Skeletal muscle tissue (tissue), 3 donors: ENCODE measurements at regions not wholly inside any gene's neighbourhood (a gene's known extent, or its start where the extent isn't known, plus 50 kb on each side); places are given as distances from the start of the nearest gene placed in this dataset.
"Not testable (repeated sequence)": the region's sequence is repeated elsewhere in the genome, so short reads cannot be mapped to it uniquely, and the experiment has no call there.

Source experiments
- H3K27ac ChIP-seq: one replicate; pipeline ENCODE4 v1.7.0; 2013; ENCODE audit warnings: mild to moderate bottlenecking, low read depth, low read length, inconsistent platforms
- H3K27me3 ChIP-seq, 3 donors: one replicate each; pipeline ENCODE4 v1.7.0; 2013; ENCODE audit warnings: low read length in 3 of 3; ENCODE audit not compliant: control insufficient read depth in 3 of 3, insufficient read depth in 3 of 3
- H3K36me3 ChIP-seq, 3 donors: one replicate each; pipeline ENCODE4 v1.7.0; 2013; ENCODE audit warnings: low read length in 3 of 3; ENCODE audit not compliant: control insufficient read depth in 3 of 3, insufficient read depth in 3 of 3
- H3K4me1 ChIP-seq, 3 donors: one replicate each; pipeline ENCODE4 v1.7.0; 2013; ENCODE audit warnings: low read length in 3 of 3, mild to moderate bottlenecking in 3 of 3; ENCODE audit not compliant: control insufficient read depth in 3 of 3, insufficient read depth in 3 of 3
- H3K4me3 ChIP-seq, 3 donors: one replicate each; pipeline ENCODE4 v1.7.0; 2013; ENCODE audit warnings: low read length in 3 of 3
- H3K9ac ChIP-seq, 3 donors: one replicate each; pipeline ENCODE4 v1.7.0; 2013; ENCODE audit warnings: low read length in 3 of 3, mild to moderate bottlenecking in 3 of 3, moderate library complexity in 2 of 3, low read depth in 1 of 3
- H3K9me3 ChIP-seq, 3 donors: one replicate each; pipeline ENCODE4 v1.7.0; 2013; ENCODE audit warnings: low read length in 3 of 3; ENCODE audit not compliant: control insufficient read depth in 3 of 3
- donor health status: Osteomylitis.

DNA sequence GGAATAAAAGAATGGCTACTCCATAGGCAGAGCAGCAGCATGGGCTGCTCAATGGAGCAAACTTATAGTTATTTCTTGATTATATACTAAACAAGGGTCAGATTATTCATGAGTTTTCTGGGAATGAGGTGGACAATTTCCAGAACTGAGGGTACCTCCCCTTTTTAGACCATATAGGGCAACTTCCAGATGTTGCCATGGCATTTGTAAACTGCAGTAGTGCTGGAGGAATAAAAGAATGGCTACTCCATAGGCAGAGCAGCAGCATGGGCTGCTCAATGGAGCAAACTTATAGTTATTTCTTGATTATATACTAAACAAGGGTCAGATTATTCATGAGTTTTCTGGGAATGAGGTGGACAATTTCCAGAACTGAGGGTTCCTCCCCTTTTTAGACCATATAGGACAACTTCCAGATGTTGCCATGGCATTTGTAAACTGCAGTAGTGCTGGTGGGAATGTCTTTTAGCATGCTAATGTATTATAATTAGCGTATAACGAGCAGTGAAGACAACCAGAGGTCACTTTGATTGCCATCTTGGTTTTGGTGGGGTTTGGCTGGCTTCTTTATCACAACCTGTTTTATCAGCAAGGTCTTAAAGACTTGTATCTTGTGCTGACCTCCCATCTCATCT lies 364.6 kb upstream of the RGS6 start:
- H3K27ac ChIP-seq, H3K4me1 ChIP-seq, H3K4me3 ChIP-seq, H3K9ac ChIP-seq, H3K36me3 ChIP-seq, H3K9me3 ChIP-seq, H3K27me3 ChIP-seq: not testable (repeated sequence)

DNA sequence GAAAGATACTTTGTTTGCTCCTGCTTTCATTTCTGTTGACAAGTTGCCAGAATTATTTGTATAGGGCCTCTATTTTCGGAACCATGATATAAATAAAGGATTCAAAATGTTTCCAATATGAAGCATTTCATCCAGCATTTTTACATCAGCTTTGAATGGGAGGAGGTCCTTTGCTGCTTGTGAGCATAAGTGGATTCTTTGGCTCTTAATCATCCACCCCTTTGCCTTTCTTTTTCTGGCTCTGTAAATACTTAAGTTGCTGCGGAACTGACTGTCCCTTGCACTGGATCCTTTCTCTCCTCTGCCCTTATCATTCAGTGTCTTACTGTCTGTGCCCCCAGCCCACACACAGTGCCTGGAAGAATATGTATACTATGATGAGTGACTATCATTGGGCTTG lies 357.3 kb upstream of the RGS6 start:
- Histone ChIP-seq H3K27me3 (no peaks in the 10 kb centered on the region), H3K27ac (no peak overlapping the region), H3K4me1 (no peaks in the 10 kb centered on the region), H3K9ac (no peak overlapping the region), H3K9me3 (no peaks in the 10 kb centered on the region), H3K4me3 (no peak overlapping the region), H3K36me3 (no peaks in the 10 kb centered on the region)

DNA sequence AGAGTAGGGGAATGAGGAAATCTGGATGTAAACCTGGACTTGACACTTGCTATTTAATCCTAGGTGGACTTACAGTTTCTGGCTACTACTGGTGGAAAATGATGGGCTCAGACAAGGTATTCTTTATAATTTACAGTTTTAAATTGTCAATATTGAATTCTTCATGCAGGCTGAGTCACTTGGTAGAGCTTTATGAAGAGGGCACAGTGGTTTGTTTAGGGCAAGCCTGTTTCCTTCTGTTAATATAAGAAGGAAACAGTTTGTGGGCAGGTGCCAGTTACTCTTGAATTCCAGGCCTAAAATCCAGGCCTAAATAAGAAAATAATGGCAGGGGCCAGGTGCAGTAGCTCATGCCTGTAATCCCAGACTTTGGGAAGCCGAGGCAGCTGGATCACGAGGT lies 355.8 kb upstream of the RGS6 start:
- Histone ChIP-seq H3K27me3 (no peaks in the 10 kb centered on the region), H3K36me3 (no peaks in the 10 kb centered on the region), H3K27ac (no peak overlapping the region), H3K4me1 (no peaks in the 10 kb centered on the region), H3K9ac (no peak overlapping the region), H3K4me3 (no peak overlapping the region), H3K9me3 (no peaks in the 10 kb centered on the region)

GRCh38 chr14:71579331-71579730 lies 352.9 kb upstream of the RGS6 start:
- Histone ChIP-seq H3K4me1 (no peaks in the 10 kb centered on the region), H3K9ac (no peak overlapping the region), H3K27ac (no peak overlapping the region), H3K36me3 (no peaks in the 10 kb centered on the region), H3K27me3 (no peaks in the 10 kb centered on the region), H3K9me3 (no peaks in the 10 kb centered on the region), H3K4me3 (no peak overlapping the region)

- Histone ChIP-seq H3K4me1 (peaks cover 0 to 4% (median 0%) of the 10 kb centered on the region in 3 donors), H3K27ac (no peak overlapping the region), H3K4me3 (no peak overlapping the region), H3K9me3 (no peaks in the 10 kb centered on the region), H3K27me3 (no peaks in the 10 kb centered on the region), H3K36me3 (no peaks in the 10 kb centered on the region), H3K9ac (no peak overlapping the region)
Measured at GRCh38 chr14:71582705-71583104, 349.5 kb upstream of the RGS6 start.

DNA sequence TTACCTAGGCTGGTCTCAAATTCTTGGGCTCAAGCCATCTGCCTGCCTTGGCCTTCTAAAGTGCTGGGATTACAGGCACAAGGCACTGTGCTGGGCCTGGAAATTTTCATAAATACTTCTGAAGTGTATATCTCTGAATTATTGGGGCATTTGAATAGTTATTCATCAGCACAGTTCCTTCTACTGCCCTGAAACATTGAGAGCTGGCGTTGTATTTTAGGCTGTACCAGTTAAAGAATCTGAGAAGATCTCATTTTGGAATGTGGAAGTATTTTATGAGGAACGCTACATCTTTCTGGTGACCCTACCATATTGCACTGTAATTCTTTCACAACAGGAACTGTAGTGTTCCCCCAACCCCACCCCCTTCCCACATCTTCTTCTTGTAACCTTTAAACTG lies 349.0 kb upstream of the RGS6 start:
- peaks cover 0 to 4% (median 0%) of the 10 kb centered on the region in 3 donors for H3K4me1 ChIP-seq
- no peaks in the 10 kb centered on the region for H3K36me3 ChIP-seq
- H3K9me3 ChIP-seq, result no peaks in the 10 kb centered on the region
- H3K4me3 ChIP-seq, result no peak overlapping the region
- no peak overlapping the region for H3K27ac ChIP-seq
- H3K27me3 ChIP-seq, result no peaks in the 10 kb centered on the region
- H3K9ac ChIP-seq, result no peak overlapping the region

- Histone ChIP-seq H3K4me1 (peaks cover 0 to 4% (median 0%) of the 10 kb centered on the region in 3 donors), H3K36me3 (no peaks in the 10 kb centered on the region), H3K27ac (no peak overlapping the region), H3K27me3 (no peaks in the 10 kb centered on the region), H3K4me3 (no peak overlapping the region), H3K9ac (no peak overlapping the region), H3K9me3 (no peaks in the 10 kb centered on the region)
Measured at GRCh38 chr14:71583705-71584104, 348.5 kb upstream of the RGS6 start.

- H3K9me3 ChIP-seq, result no peaks in the 10 kb centered on the region
- H3K4me3 ChIP-seq, result no peak overlapping the region
- no peak overlapping the region for H3K9ac ChIP-seq
- no peaks in the 10 kb centered on the region for H3K36me3 ChIP-seq
- H3K27me3 ChIP-seq, result no peaks in the 10 kb centered on the region
- peaks cover 0 to 4% (median 0%) of the 10 kb centered on the region in 3 donors for H3K4me1 ChIP-seq
- no peak overlapping the region for H3K27ac ChIP-seq
Measured at GRCh38 chr14:71585361-71585760, 346.9 kb upstream of the RGS6 start.

GRCh38 chr14:71586131-71586897 lies 345.9 kb upstream of the RGS6 start:
- Histone ChIP-seq H3K9ac (no peak overlapping the region), H3K36me3 (no peaks in the 10 kb centered on the region), H3K27ac (no peak overlapping the region)

GRCh38 chr14:71588028-71588427 lies 344.2 kb upstream of the RGS6 start:
- Histone ChIP-seq H3K36me3 (no peaks in the 10 kb centered on the region), H3K9me3 (no peaks in the 10 kb centered on the region), H3K4me1 (peaks cover 0 to 4% (median 0%) of the 10 kb centered on the region in 3 donors), H3K9ac (no peak overlapping the region), H3K27ac (no peak overlapping the region), H3K4me3 (no peak overlapping the region), H3K27me3 (no peaks in the 10 kb centered on the region)

More at GRCh38 chr14:71586131-71586897, 345.9 kb upstream of the RGS6 start:
- peaks cover 0 to 4% (median 0%) of the 10 kb centered on the region in 3 donors for H3K4me1 ChIP-seq
- H3K27me3 ChIP-seq, result no peaks in the 10 kb centered on the region
- no peaks in the 10 kb centered on the region for H3K9me3 ChIP-seq
- H3K4me3 ChIP-seq, result peak overlapping the region in 2 of 3 donors; percentile 27 to 34
